Uterus (tissue), 3 donors: ENCODE measurements at regions not wholly inside any gene's neighbourhood (a gene's known extent, or its start where the extent isn't known, plus 50 kb on each side); places are given as distances from the start of the nearest gene placed in this dataset.
"Not testable (repeated sequence)": the region's sequence is repeated elsewhere in the genome, so short reads cannot be mapped to it uniquely, and the experiment has no call there.

Experiments
- DNase-seq, 2 donors: peaks; one replicate each; pipeline ENCODE4 v3.0.0-alpha.2; 2019 to 2020
- H3K27ac ChIP-seq, 2 donors: fragments of 200-600 bp; sonication (generic); 1 replicate in 1 of 2; 2 replicates in 1 of 2; pipeline ENCODE4 v1.5.1; 2016 to 2018
- H3K27me3 ChIP-seq, 2 donors: fragments of 200-600 bp; sonication (generic); one replicate each; pipeline ENCODE4 v1.5.1; 2018 to 2019; ENCODE audit warnings: control low read depth in 1 of 2
- H3K36me3 ChIP-seq, 2 donors: fragments of 200-600 bp; sonication (generic); one replicate each; pipeline ENCODE4 v1.5.1; 2019; ENCODE audit warnings: control low read depth in 1 of 2
- H3K4me1 ChIP-seq, 2 donors: fragments of 200-600 bp; sonication (generic); one replicate each; pipeline ENCODE4 v1.5.1; 2018 to 2019; ENCODE audit warnings: control low read depth in 1 of 2
- H3K4me3 ChIP-seq, 2 donors: fragments of 200-600 bp; sonication (generic); 1 replicate in 1 of 2; 2 replicates in 1 of 2; pipeline ENCODE4 v1.5.1; 2018 to 2019; ENCODE audit warnings: mild to moderate bottlenecking in 1 of 2
- H3K9me3 ChIP-seq, 2 donors: fragments of 200-600 bp; sonication (generic); one replicate each; pipeline ENCODE4 v1.5.1; 2019; ENCODE audit warnings: control low read depth in 1 of 2
- CTCF ChIP-seq, 4 experiments: fragments of 200-600 bp in 2 of 4; fragments of 450-650 bp in 2 of 4; sonication (generic) in 2 of 4; IDR thresholded peaks; one replicate each; pipeline ENCODE4 v1.5.1; 2016 to 2019; ENCODE audit warnings: antibody characterized with exemption in 4 of 4, mild to moderate bottlenecking in 2 of 4, moderate library complexity in 1 of 4
- POLR2A ChIP-seq, 2 donors: fragments of 450-650 bp; IDR thresholded peaks; one replicate each; pipeline ENCODE4 v1.6.1; 2016; ENCODE audit warnings: antibody characterized with exemption in 2 of 2, mild to moderate bottlenecking in 1 of 2, moderate library complexity in 1 of 2
- intact Hi-C: fragments of 100-400 bp; cut with DNase I; formaldehyde crosslinking; loops from one replicate; pipeline ENCODE4 v1.15.1; 2023; ENCODE audit warnings: low total_unique reads
- donor health status: DM: yes; HTN: yes; CAD: no.

GRCh38 chr14:35959835-35960234 is 133.7 kb downstream of the BRMS1L start:
- Histone ChIP-seq H3K27me3 (no peaks in the 10 kb centered on the region), H3K4me1 (no peaks in the 10 kb centered on the region), H3K4me3 (no peak overlapping the region), H3K9me3 (no peaks in the 10 kb centered on the region), H3K27ac (no peak overlapping the region), H3K36me3 (no peaks in the 10 kb centered on the region)
- DNase-seq, result no peak
- intact Hi-C loops, result no loop called here
- TF ChIP-seq POLR2A (IDR thresholded peaks at IDR 0.05) (no peak), CTCF (IDR thresholded peaks at IDR 0.05) (no peak)

- Histone ChIP-seq H3K36me3 (no peaks in the 10 kb centered on the region), H3K4me1 (no peaks in the 10 kb centered on the region), H3K9me3 (no peaks in the 10 kb centered on the region), H3K27ac (no peak overlapping the region), H3K27me3 (no peaks in the 10 kb centered on the region), H3K4me3 (no peak overlapping the region)
- TF ChIP-seq POLR2A (IDR thresholded peaks at IDR 0.05), result no peak
- TF ChIP-seq CTCF (IDR thresholded peaks at IDR 0.05), result no peak
- no peak for DNase-seq
- intact Hi-C loops, result no loop called here
These were observed 132.4 kb downstream of the BRMS1L start for GRCh38 chr14:35958499-35958898.

GRCh38 chr14:35956376-35957085 is 130.4 kb downstream of the BRMS1L start:
- TF ChIP-seq CTCF (IDR thresholded peaks at IDR 0.05), result no peak
- TF ChIP-seq POLR2A (IDR thresholded peaks at IDR 0.05), result no peak
- intact Hi-C loops, result no loop called here

GRCh38 chr14:35952584-35952983 is 126.4 kb downstream of the BRMS1L start:
- H3K27me3 ChIP-seq, result no peaks in the 10 kb centered on the region
- no peak overlapping the region for H3K4me3 ChIP-seq
- H3K27ac ChIP-seq, result no peak overlapping the region
- DNase-seq, result no peak
- no peaks in the 10 kb centered on the region for H3K36me3 ChIP-seq
- TF ChIP-seq CTCF (IDR thresholded peaks at IDR 0.05) (no peak), POLR2A (IDR thresholded peaks at IDR 0.05) (no peak)
- H3K9me3 ChIP-seq, result no peaks in the 10 kb centered on the region
- H3K4me1 ChIP-seq, result no peaks in the 10 kb centered on the region
- intact Hi-C loops, result no loop called here

More at GRCh38 chr14:35956376-35957085, 130.4 kb downstream of the BRMS1L start:
- Histone ChIP-seq H3K27ac (no peak overlapping the region), H3K36me3 (no peaks in the 10 kb centered on the region), H3K27me3 (no peaks in the 10 kb centered on the region), H3K4me1 (no peaks in the 10 kb centered on the region), H3K9me3 (no peaks in the 10 kb centered on the region), H3K4me3 (no peak overlapping the region)
- no peak for DNase-seq

GRCh38 chr14:35949920-35950513 is 123.9 kb downstream of the BRMS1L start:
- H3K36me3 ChIP-seq, result no peaks in the 10 kb centered on the region
- intact Hi-C loops, result no loop called here
- no peaks in the 10 kb centered on the region for H3K9me3 ChIP-seq
- TF ChIP-seq CTCF (IDR thresholded peaks at IDR 0.05) (no peak), POLR2A (IDR thresholded peaks at IDR 0.05) (no peak)
- no peak overlapping the region for H3K4me3 ChIP-seq
- no peaks in the 10 kb centered on the region for H3K27me3 ChIP-seq
- H3K27ac ChIP-seq, result no peak overlapping the region
- DNase-seq, result no peak
- no peaks in the 10 kb centered on the region for H3K4me1 ChIP-seq

GRCh38 chr14:35947983-35948382 is 121.8 kb downstream of the BRMS1L start:
- H3K4me1 ChIP-seq, H3K9me3 ChIP-seq, H3K36me3 ChIP-seq, H3K27ac ChIP-seq, DNase-seq, H3K4me3 ChIP-seq, H3K27me3 ChIP-seq, intact Hi-C loops: not testable (repeated sequence)
